ENCODE measurements at regions not wholly inside any gene's neighbourhood (a gene's known extent, or its start where the extent isn't known, plus 50 kb on each side); places are given as distances from the start of the nearest gene placed in this dataset.

GRCh38 chr9:119004618-119004990 is 364.6 kb downstream of the BRINP1 start:
- Mint-ChIP-seq H3K27ac (no peak overlapping the region), H3K27me3 (no peaks in the 10 kb centered on the region), H3K36me3 (no peaks in the 10 kb centered on the region), H3K9me3 (peaks cover 3% of the 10 kb centered on the region), H3K4me3 (no peak overlapping the region), H3K4me1 (no peaks in the 10 kb centered on the region)
- CTCF ChIA-PET, result no interaction called here
- no peak for DNase-seq

- H3K4me3 Mint-ChIP-seq, result no peak overlapping the region
- no peaks in the 10 kb centered on the region for H3K27me3 Mint-ChIP-seq
- peaks cover 3% of the 10 kb centered on the region for H3K9me3 Mint-ChIP-seq
- DNase-seq, result no peak
- no peak overlapping the region for H3K27ac Mint-ChIP-seq
- H3K4me1 Mint-ChIP-seq, result no peaks in the 10 kb centered on the region
- CTCF ChIA-PET, result no interaction called here
- H3K36me3 Mint-ChIP-seq, result no peaks in the 10 kb centered on the region
Measured at GRCh38 chr9:119005162-119005561, 364.1 kb downstream of the BRINP1 start.

GRCh38 chr9:119009249-119009648 is 360.0 kb downstream of the BRINP1 start:
- CTCF ChIA-PET, result no interaction called here
- no peak for DNase-seq
- Mint-ChIP-seq H3K4me3 (no peak overlapping the region), H3K4me1 (no peaks in the 10 kb centered on the region), H3K9me3 (peaks cover 3% of the 10 kb centered on the region), H3K36me3 (no peaks in the 10 kb centered on the region), H3K27me3 (no peaks in the 10 kb centered on the region), H3K27ac (no peak overlapping the region)

- Mint-ChIP-seq H3K4me3 (no peak overlapping the region), H3K4me1 (no peaks in the 10 kb centered on the region), H3K27me3 (no peaks in the 10 kb centered on the region), H3K9me3 (no peaks in the 10 kb centered on the region), H3K36me3 (no peaks in the 10 kb centered on the region), H3K27ac (no peak overlapping the region)
- no peak for DNase-seq
- CTCF ChIA-PET, result no interaction called here
Measured at GRCh38 chr9:119020284-119020683, 349.0 kb downstream of the BRINP1 start.

GRCh38 chr9:119020730-119021333 is 348.4 kb downstream of the BRINP1 start:
- CTCF ChIA-PET, result no interaction called here
- Mint-ChIP-seq H3K27ac (no peak overlapping the region), H3K4me1 (no peaks in the 10 kb centered on the region)

GRCh38 chr9:119026120-119026519 is 343.1 kb downstream of the BRINP1 start:
- Mint-ChIP-seq H3K27me3 (no peaks in the 10 kb centered on the region), H3K27ac (no peak overlapping the region), H3K36me3 (no peaks in the 10 kb centered on the region), H3K4me3 (no peak overlapping the region), H3K9me3 (peaks cover 3% of the 10 kb centered on the region), H3K4me1 (no peaks in the 10 kb centered on the region)
- DNase-seq, result no peak
- CTCF ChIA-PET, result no interaction called here

More at GRCh38 chr9:119020730-119021333, 348.4 kb downstream of the BRINP1 start:
- H3K36me3 Mint-ChIP-seq, result no peaks in the 10 kb centered on the region
- H3K4me3 Mint-ChIP-seq, result no peak overlapping the region
- DNase-seq, result no peak
- H3K9me3 Mint-ChIP-seq, result no peaks in the 10 kb centered on the region
- no peaks in the 10 kb centered on the region for H3K27me3 Mint-ChIP-seq

GRCh38 chr9:119027901-119028699 is 341.1 kb downstream of the BRINP1 start:
- CTCF ChIA-PET, result no interaction called here
- H3K36me3 Mint-ChIP-seq, result no peaks in the 10 kb centered on the region
- H3K4me1 Mint-ChIP-seq, result no peaks in the 10 kb centered on the region
- H3K27me3 Mint-ChIP-seq, result no peaks in the 10 kb centered on the region
- no peak overlapping the region for H3K4me3 Mint-ChIP-seq
- peaks cover 6% of the 10 kb centered on the region for H3K9me3 Mint-ChIP-seq
- H3K27ac Mint-ChIP-seq, result no peak overlapping the region
- DNase-seq, result no peak

GRCh38 chr9:119029886-119030285 is 339.3 kb downstream of the BRINP1 start:
- no peak for DNase-seq
- H3K4me3 Mint-ChIP-seq, result no peak overlapping the region
- H3K9me3 Mint-ChIP-seq, result peaks cover 10% of the 10 kb centered on the region
- H3K36me3 Mint-ChIP-seq, result no peaks in the 10 kb centered on the region
- no peaks in the 10 kb centered on the region for H3K27me3 Mint-ChIP-seq
- no peak overlapping the region for H3K27ac Mint-ChIP-seq
- CTCF ChIA-PET, result interaction anchor here (0.6 kb wide), 1 partner anchor 11 kb away, joined by 4 read pairs; no protein-coding TSS in a partner anchor
- no peaks in the 10 kb centered on the region for H3K4me1 Mint-ChIP-seq

GRCh38 chr9:119033596-119033995 is 335.6 kb downstream of the BRINP1 start:
- H3K4me1 Mint-ChIP-seq, result no peaks in the 10 kb centered on the region
- CTCF ChIA-PET, result no interaction called here

GRCh38 chr9:119036969-119037368 is 332.3 kb downstream of the BRINP1 start:
- H3K27ac Mint-ChIP-seq, result no peak overlapping the region
- peaks cover 5% of the 10 kb centered on the region for H3K9me3 Mint-ChIP-seq
- CTCF ChIA-PET, result no interaction called here
- no peak for DNase-seq
- no peaks in the 10 kb centered on the region for H3K4me1 Mint-ChIP-seq
- no peaks in the 10 kb centered on the region for H3K27me3 Mint-ChIP-seq
- H3K4me3 Mint-ChIP-seq, result no peak overlapping the region
- H3K36me3 Mint-ChIP-seq, result no peaks in the 10 kb centered on the region

More at GRCh38 chr9:119033596-119033995, 335.6 kb downstream of the BRINP1 start:
- no peak for DNase-seq
- H3K27me3 Mint-ChIP-seq, result no peaks in the 10 kb centered on the region
- H3K36me3 Mint-ChIP-seq, result no peaks in the 10 kb centered on the region
- no peak overlapping the region for H3K4me3 Mint-ChIP-seq
- no peak overlapping the region for H3K27ac Mint-ChIP-seq
- peaks cover 10% of the 10 kb centered on the region for H3K9me3 Mint-ChIP-seq

GRCh38 chr9:119043996-119044395 is 325.2 kb downstream of the BRINP1 start:
- Mint-ChIP-seq H3K9me3 (peaks cover 2% of the 10 kb centered on the region), H3K4me3 (no peak overlapping the region), H3K4me1 (no peaks in the 10 kb centered on the region), H3K36me3 (no peaks in the 10 kb centered on the region), H3K27me3 (no peaks in the 10 kb centered on the region), H3K27ac (no peak overlapping the region)
- DNase-seq, result no peak
- CTCF ChIA-PET, result interaction anchor here (0.6 kb wide), 1 partner anchor 149 kb away, joined by 3 read pairs; no protein-coding TSS in a partner anchor

GRCh38 chr9:119044806-119045205 is 324.4 kb downstream of the BRINP1 start:
- Mint-ChIP-seq H3K4me3 (no peak overlapping the region), H3K4me1 (no peaks in the 10 kb centered on the region), H3K27ac (no peak overlapping the region), H3K36me3 (no peaks in the 10 kb centered on the region), H3K27me3 (no peaks in the 10 kb centered on the region), H3K9me3 (peaks cover 2% of the 10 kb centered on the region)
- DNase-seq, result no peak
- CTCF ChIA-PET, result no interaction called here

- DNase-seq, result no peak
- no peaks in the 10 kb centered on the region for H3K36me3 Mint-ChIP-seq
Measured at GRCh38 chr9:119047513-119048307, 321.5 kb downstream of the BRINP1 start.

GRCh38 chr9:119050281-119050680 is 319.0 kb downstream of the BRINP1 start:
- H3K27me3 Mint-ChIP-seq, result no peaks in the 10 kb centered on the region
- CTCF ChIA-PET, result no interaction called here
- no peak for DNase-seq
- no peaks in the 10 kb centered on the region for H3K9me3 Mint-ChIP-seq
- no peaks in the 10 kb centered on the region for H3K4me1 Mint-ChIP-seq
- H3K4me3 Mint-ChIP-seq, result no peak overlapping the region
- no peak overlapping the region for H3K27ac Mint-ChIP-seq
- H3K36me3 Mint-ChIP-seq, result no peaks in the 10 kb centered on the region

More at GRCh38 chr9:119047513-119048307, 321.5 kb downstream of the BRINP1 start:
- H3K4me1 Mint-ChIP-seq, result no peaks in the 10 kb centered on the region
- H3K27me3 Mint-ChIP-seq, result no peaks in the 10 kb centered on the region
- CTCF ChIA-PET, result no interaction called here
- no peak overlapping the region for H3K27ac Mint-ChIP-seq
- H3K9me3 Mint-ChIP-seq, result peaks cover 2% of the 10 kb centered on the region
- no peak overlapping the region for H3K4me3 Mint-ChIP-seq
